HEK293 (cell line): ENCODE measurements at regions not wholly inside any gene's neighbourhood (a gene's known extent, or its start where the extent isn't known, plus 50 kb on each side); places are given as distances from the start of the nearest gene placed in this dataset.

Source experiments
- CTCF ChIA-PET: fragments of 350-600 bp; formaldehyde crosslinking; extraction: SDS; loops from one replicate; lab custom pipeline; 2021; ENCODE audit warnings: antibody characterized with exemption; lab: Yijun Ruan, JAX
- POLR2A ChIA-PET: fragments of 300-600 bp; formaldehyde crosslinking; extraction: SDS; loops from one replicate; lab custom pipeline; 2020; ENCODE audit warnings: antibody characterized with exemption, inconsistent platforms; lab: Yijun Ruan, JAX
- H3K27ac ChIP-seq: fragments of 200-500 bp; sonication (Bioruptor generic); 2 replicates; pipeline ENCODE4 v1.5.1; 2014; ENCODE audit warnings: low read depth, low read length, control low read depth, inconsistent platforms; ENCODE audit errors: extremely low read depth
- H3K36me3 ChIP-seq, 2 experiments: fragments of 200-500 bp in 1 of 2; sonication (Bioruptor generic) in 1 of 2; 1 replicate in 1 of 2; 2 replicates in 1 of 2; pipeline ENCODE4 v1.5.1; 2014 to 2017; ENCODE audit warnings: inconsistent platforms in 2 of 2, low read length in 2 of 2; ENCODE audit not compliant: control insufficient read depth in 2 of 2, insufficient read depth in 1 of 2
- H3K4me1 ChIP-seq: fragments of 200-500 bp; sonication (Bioruptor generic); 2 replicates; pipeline ENCODE4 v1.5.1; 2014; ENCODE audit warnings: mild to moderate bottlenecking, low read length, inconsistent platforms; ENCODE audit not compliant: control insufficient read depth, insufficient read depth
- H3K4me3 ChIP-seq: 2 replicates; pipeline ENCODE4 v1.5.1; 2011; ENCODE audit warnings: low read depth, mild to moderate bottlenecking, control low read depth, low read length, moderate library complexity
- H3K9me3 ChIP-seq: fragments of 200-500 bp; sonication (Bioruptor generic); 2 replicates; pipeline ENCODE4 v1.5.1; 2014; ENCODE audit warnings: low read depth, low read length, inconsistent platforms; ENCODE audit not compliant: control insufficient read depth, insufficient read depth
- GLIS1 ChIP-seq: fragments of 450-650 bp; formaldehyde crosslinking; IDR thresholded peaks from 2 replicates; pipeline ENCODE4 v1.5.1; 2016; ENCODE audit warnings: missing biosample characterization, missing genetic modification characterization
- HOXD13 ChIP-seq: sonication (generic); formaldehyde crosslinking; IDR thresholded peaks from 2 replicates; pipeline ENCODE4 v1.8.0; 2022; ENCODE audit warnings: missing genetic modification reagents, borderline replicate concordance
- KLF17 ChIP-seq: fragments of 450-650 bp; formaldehyde crosslinking; IDR thresholded peaks from 2 replicates; pipeline ENCODE4 v1.5.1; 2016; ENCODE audit warnings: missing biosample characterization, missing genetic modification characterization
- OVOL3 ChIP-seq: fragments of 450-650 bp; formaldehyde crosslinking; IDR thresholded peaks from 2 replicates; pipeline ENCODE4 v1.5.1; 2016; ENCODE audit warnings: missing biosample characterization, missing genetic modification characterization
- PRDM1 ChIP-seq: fragments of 450-650 bp; formaldehyde crosslinking; IDR thresholded peaks from 2 replicates; pipeline ENCODE4; 2016; ENCODE audit warnings: missing biosample characterization, missing genetic modification characterization
- PRDM10 ChIP-seq: fragments of 450-650 bp; formaldehyde crosslinking; IDR thresholded peaks from 2 replicates; pipeline ENCODE4 v1.5.1; 2016; ENCODE audit warnings: missing biosample characterization, missing genetic modification characterization
- SCRT2 ChIP-seq: fragments of 450-650 bp; formaldehyde crosslinking; IDR thresholded peaks from 2 replicates; pipeline ENCODE4 v1.5.1; 2016; ENCODE audit warnings: missing biosample characterization, missing genetic modification characterization
- ZNF146 ChIP-seq: fragments of 450-650 bp; formaldehyde crosslinking; IDR thresholded peaks from 2 replicates; pipeline ENCODE4 v1.5.1; 2016; ENCODE audit warnings: missing biosample characterization, missing genetic modification characterization
- ZNF211 ChIP-seq: fragments of 450-650 bp; formaldehyde crosslinking; IDR thresholded peaks from 2 replicates; pipeline ENCODE4 v1.5.1; 2016; ENCODE audit warnings: low read depth, missing biosample characterization, missing genetic modification characterization
- ZNF473 ChIP-seq: fragments of 450-650 bp; formaldehyde crosslinking; IDR thresholded peaks from 2 replicates; pipeline ENCODE4 v1.5.1; 2017; ENCODE audit warnings: missing biosample characterization, missing genetic modification characterization
- ZNF558 ChIP-seq: fragments of 450-650 bp; formaldehyde crosslinking; IDR thresholded peaks from 2 replicates; pipeline ENCODE4 v1.5.1; 2016; ENCODE audit warnings: missing biosample characterization, missing genetic modification characterization
- ZNF600 ChIP-seq: fragments of 450-650 bp; formaldehyde crosslinking; IDR thresholded peaks from 2 replicates; pipeline ENCODE4 v1.5.1; 2016; ENCODE audit warnings: missing biosample characterization, missing genetic modification characterization
- ZNF670 ChIP-seq: fragments of 450-650 bp; formaldehyde crosslinking; IDR thresholded peaks from 2 replicates; pipeline ENCODE4 v1.5.1; 2016; ENCODE audit warnings: missing biosample characterization, missing genetic modification characterization, low read depth
- ZNF843 ChIP-seq: fragments of 450-650 bp; formaldehyde crosslinking; IDR thresholded peaks from 2 replicates; pipeline ENCODE4 v1.5.1; 2016; ENCODE audit warnings: missing biosample characterization, missing genetic modification characterization
- TF ChIP-seq, protein P1 (sequence below): fragments of 450-650 bp; formaldehyde crosslinking; IDR thresholded peaks from 2 replicates; pipeline ENCODE4 v1.5.1; 2016; ENCODE audit warnings: missing biosample characterization, missing genetic modification characterization, borderline replicate concordance
- TF ChIP-seq, protein P2 (sequence below): fragments of 450-650 bp; formaldehyde crosslinking; IDR thresholded peaks from 2 replicates; pipeline ENCODE4 v1.5.1; 2016; ENCODE audit warnings: missing biosample characterization, missing genetic modification characterization

- TF ChIP-seq KLF17 (tag by site-specific recombination) (no peak), PRDM10 (tag by site-specific recombination) (no peak), ZNF211 (tag by site-specific recombination) (no peak), OVOL3 (tag by site-specific recombination) (no peak), HOXD13 (CRISPR knock-in tag) (no peak), ZNF558 (tag by site-specific recombination) (no peak), ZNF600 (tag by site-specific recombination) (no peak), ZNF670 (tag by site-specific recombination) (no peak), PRDM1 (tag by site-specific recombination) (no peak), ZNF843 (tag by site-specific recombination) (no peak), SCRT2 (tag by site-specific recombination) (no peak), ZNF146 (tag by site-specific recombination) (no peak), GLIS1 (no peak), ZNF473 (no peak)
- TF ChIP-seq, protein P1, sequence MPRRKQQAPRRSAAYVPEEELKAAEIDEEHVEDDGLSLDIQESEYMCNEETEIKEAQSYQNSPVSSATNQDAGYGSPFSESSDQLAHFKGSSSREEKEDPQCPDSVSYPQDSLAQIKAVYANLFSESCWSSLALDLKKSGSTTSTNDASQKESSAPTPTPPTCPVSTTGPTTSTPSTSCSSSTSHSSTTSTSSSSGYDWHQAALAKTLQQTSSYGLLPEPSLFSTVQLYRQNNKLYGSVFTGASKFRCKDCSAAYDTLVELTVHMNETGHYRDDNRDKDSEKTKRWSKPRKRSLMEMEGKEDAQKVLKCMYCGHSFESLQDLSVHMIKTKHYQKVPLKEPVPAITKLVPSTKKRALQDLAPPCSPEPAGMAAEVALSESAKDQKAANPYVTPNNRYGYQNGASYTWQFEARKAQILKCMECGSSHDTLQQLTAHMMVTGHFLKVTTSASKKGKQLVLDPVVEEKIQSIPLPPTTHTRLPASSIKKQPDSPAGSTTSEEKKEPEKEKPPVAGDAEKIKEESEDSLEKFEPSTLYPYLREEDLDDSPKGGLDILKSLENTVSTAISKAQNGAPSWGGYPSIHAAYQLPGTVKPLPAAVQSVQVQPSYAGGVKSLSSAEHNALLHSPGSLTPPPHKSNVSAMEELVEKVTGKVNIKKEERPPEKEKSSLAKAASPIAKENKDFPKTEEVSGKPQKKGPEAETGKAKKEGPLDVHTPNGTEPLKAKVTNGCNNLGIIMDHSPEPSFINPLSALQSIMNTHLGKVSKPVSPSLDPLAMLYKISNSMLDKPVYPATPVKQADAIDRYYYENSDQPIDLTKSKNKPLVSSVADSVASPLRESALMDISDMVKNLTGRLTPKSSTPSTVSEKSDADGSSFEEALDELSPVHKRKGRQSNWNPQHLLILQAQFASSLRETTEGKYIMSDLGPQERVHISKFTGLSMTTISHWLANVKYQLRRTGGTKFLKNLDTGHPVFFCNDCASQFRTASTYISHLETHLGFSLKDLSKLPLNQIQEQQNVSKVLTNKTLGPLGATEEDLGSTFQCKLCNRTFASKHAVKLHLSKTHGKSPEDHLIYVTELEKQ (tag by site-specific recombination) = no peak
- TF ChIP-seq, protein P2, sequence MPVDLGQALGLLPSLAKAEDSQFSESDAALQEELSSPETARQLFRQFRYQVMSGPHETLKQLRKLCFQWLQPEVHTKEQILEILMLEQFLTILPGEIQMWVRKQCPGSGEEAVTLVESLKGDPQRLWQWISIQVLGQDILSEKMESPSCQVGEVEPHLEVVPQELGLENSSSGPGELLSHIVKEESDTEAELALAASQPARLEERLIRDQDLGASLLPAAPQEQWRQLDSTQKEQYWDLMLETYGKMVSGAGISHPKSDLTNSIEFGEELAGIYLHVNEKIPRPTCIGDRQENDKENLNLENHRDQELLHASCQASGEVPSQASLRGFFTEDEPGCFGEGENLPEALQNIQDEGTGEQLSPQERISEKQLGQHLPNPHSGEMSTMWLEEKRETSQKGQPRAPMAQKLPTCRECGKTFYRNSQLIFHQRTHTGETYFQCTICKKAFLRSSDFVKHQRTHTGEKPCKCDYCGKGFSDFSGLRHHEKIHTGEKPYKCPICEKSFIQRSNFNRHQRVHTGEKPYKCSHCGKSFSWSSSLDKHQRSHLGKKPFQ (tag by site-specific recombination) = no peak
- H3K9me3 ChIP-seq = no peaks in the 10 kb centered on the region
- POLR2A ChIA-PET = no interaction called here
These were observed 144.7 kb downstream of the ERMARD start for GRCh38 chr6:169895926-169896761.

More at GRCh38 chr6:169895926-169896761, 144.7 kb downstream of the ERMARD start:
- no peak overlapping the region for H3K27ac ChIP-seq
- H3K4me3 ChIP-seq = no peak overlapping the region
- CTCF ChIA-PET = no interaction called here
- no peaks in the 10 kb centered on the region for H3K36me3 ChIP-seq
- no peaks in the 10 kb centered on the region for H3K4me1 ChIP-seq
